ENCODE measurements at regions not wholly inside any gene's neighbourhood (a gene's known extent, or its start where the extent isn't known, plus 50 kb on each side); places are given as distances from the start of the nearest gene placed in this dataset.

DNA sequence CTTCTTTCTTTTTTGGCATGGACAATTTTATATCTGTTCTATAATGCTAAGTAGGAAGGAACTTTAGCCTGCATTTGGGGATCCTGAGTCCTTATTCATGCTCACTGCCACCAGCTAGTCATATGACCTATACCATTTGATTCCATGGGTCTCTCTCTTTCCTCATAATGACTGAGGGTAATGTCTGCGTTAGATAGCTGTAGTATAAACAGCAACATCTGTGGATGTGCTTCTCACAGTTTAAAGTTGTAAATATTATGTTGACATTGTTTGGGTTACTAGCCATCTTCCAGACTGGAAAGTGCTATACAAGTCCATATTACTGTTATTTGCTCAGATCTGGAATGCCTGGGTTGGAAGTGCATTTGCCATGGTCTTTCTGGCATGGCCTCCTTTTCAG is 274.9 kb upstream of the SEMA6D start:
- intact Hi-C loops (cut with DNase I): no loop called here
- no peaks in the 10 kb centered on the region for H3K27me3 ChIP-seq
- no peak overlapping the region for H3K4me3 ChIP-seq
- WGBS, 3 donors: 32 to 47% (median 33%) methylated on average over 1 of the region's 1 CpG
- H3K36me3 ChIP-seq: no peaks in the 10 kb centered on the region
- no peak for DNase-seq
- no peak for TF ChIP-seq POLR2A (IDR thresholded peaks at IDR 0.05)
- no peak for TF ChIP-seq EP300 (IDR thresholded peaks at IDR 0.05)
- TF ChIP-seq, protein P1, sequence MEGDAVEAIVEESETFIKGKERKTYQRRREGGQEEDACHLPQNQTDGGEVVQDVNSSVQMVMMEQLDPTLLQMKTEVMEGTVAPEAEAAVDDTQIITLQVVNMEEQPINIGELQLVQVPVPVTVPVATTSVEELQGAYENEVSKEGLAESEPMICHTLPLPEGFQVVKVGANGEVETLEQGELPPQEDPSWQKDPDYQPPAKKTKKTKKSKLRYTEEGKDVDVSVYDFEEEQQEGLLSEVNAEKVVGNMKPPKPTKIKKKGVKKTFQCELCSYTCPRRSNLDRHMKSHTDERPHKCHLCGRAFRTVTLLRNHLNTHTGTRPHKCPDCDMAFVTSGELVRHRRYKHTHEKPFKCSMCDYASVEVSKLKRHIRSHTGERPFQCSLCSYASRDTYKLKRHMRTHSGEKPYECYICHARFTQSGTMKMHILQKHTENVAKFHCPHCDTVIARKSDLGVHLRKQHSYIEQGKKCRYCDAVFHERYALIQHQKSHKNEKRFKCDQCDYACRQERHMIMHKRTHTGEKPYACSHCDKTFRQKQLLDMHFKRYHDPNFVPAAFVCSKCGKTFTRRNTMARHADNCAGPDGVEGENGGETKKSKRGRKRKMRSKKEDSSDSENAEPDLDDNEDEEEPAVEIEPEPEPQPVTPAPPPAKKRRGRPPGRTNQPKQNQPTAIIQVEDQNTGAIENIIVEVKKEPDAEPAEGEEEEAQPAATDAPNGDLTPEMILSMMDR (IDR thresholded peaks at IDR 0.05): no peak
- H3K9me3 ChIP-seq: no peaks in the 10 kb centered on the region
- H3K4me1 ChIP-seq (ENCODE audit: insufficient read depth): no peaks in the 10 kb centered on the region
- no peak overlapping the region for H3K27ac ChIP-seq

DNA sequence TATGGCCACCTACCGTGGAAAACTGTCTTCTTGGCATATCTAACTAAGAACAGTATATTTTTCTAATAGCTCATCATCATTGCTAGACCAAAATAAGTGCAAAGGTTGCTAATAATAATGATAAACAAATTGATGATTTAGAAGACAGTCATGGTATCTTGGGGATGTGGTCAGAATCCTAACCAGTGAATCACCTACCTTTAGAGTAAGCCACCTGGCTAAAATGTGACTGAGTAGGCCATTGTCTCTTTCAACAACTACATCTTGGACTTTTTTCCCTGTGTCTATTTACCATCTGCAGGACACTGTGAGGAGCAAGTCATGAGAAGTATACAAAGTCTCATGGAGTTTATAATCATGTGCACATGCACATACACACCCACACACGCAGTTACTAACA is 273.5 kb upstream of the SEMA6D start:
- intact Hi-C loops (cut with DNase I): no loop called here
- TF ChIP-seq, protein P1 (IDR thresholded peaks at IDR 0.05): no peak
- TF ChIP-seq POLR2A (IDR thresholded peaks at IDR 0.05): no peak
- TF ChIP-seq EP300 (IDR thresholded peaks at IDR 0.05): no peak
- Histone ChIP-seq H3K4me1 (ENCODE audit: insufficient read depth) (no peaks in the 10 kb centered on the region), H3K27ac (no peak overlapping the region), H3K36me3 (no peaks in the 10 kb centered on the region), H3K9me3 (no peaks in the 10 kb centered on the region), H3K4me3 (no peak overlapping the region), H3K27me3 (no peaks in the 10 kb centered on the region)
- no peak for DNase-seq
- WGBS, 3 donors: 61 to 70% (median 64%) methylated on average over 2 of the region's 2 CpGs

DNA sequence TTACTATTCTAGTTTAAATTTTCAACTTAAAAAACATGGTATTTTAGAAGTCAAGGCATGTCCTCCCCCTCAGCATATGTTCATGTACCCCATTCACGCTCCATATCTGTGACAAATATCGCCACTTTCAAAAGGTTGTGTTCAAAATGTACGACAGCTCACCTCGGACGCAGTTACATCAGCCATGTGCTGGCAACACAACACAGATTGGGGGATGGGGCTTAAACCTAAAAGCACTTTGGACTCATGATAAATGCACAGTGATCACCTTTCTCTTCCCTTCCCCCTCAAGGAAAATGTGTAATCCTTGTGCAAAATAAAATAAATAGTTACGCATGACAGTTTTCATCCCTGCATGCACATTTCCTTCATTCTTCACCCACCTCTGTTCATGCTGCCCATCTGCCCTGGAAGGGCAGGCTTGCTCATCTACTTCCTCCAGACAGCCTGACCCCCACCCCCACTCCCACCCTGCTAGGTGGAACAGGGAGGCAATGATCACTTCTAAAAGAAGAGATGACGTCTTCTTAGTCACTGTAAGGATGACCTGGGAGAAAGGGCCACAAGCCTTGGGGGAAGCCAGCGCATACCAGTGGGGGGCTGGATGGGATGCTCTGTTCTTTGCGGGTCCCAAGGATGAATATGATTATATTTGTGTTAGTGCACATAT is 271.4 kb upstream of the SEMA6D start:
- Histone ChIP-seq H3K9me3 (no peaks in the 10 kb centered on the region), H3K4me1 (ENCODE audit: insufficient read depth) (no peaks in the 10 kb centered on the region), H3K27ac (no peak overlapping the region), H3K4me3 (no peak overlapping the region), H3K36me3 (no peaks in the 10 kb centered on the region), H3K27me3 (no peaks in the 10 kb centered on the region)
- intact Hi-C loops (cut with DNase I): no loop called here
- 91 to 97% (median 93%) methylated on average over 9 of the region's 9 CpGs for WGBS, 3 donors
- TF ChIP-seq EP300 (IDR thresholded peaks at IDR 0.05) (no peak), POLR2A (IDR thresholded peaks at IDR 0.05) (no peak)
- TF ChIP-seq, protein P1 (IDR thresholded peaks at IDR 0.05): no peak
- DNase-seq: no peak

GRCh38 chr15:47460795-47461573 is 256.3 kb upstream of the SEMA6D start:
- Histone ChIP-seq H3K36me3 (no peaks in the 10 kb centered on the region), H3K4me3 (no peak overlapping the region), H3K27ac (no peak overlapping the region), H3K27me3 (no peaks in the 10 kb centered on the region), H3K4me1 (ENCODE audit: insufficient read depth) (no peaks in the 10 kb centered on the region), H3K9me3 (no peaks in the 10 kb centered on the region)
- no peak for DNase-seq
- no peak for TF ChIP-seq EP300 (IDR thresholded peaks at IDR 0.05)
- TF ChIP-seq POLR2A (IDR thresholded peaks at IDR 0.05): no peak
- TF ChIP-seq, protein P1 (IDR thresholded peaks at IDR 0.05): no peak
- intact Hi-C loops (cut with DNase I): no loop called here
- 92 to 96% (median 93%) methylated on average over 4 of the region's 4 CpGs for WGBS, 3 donors
